ENCODE measurements at regions not wholly inside any gene's neighbourhood (a gene's known extent, or its start where the extent isn't known, plus 50 kb on each side); places are given as distances from the start of the nearest gene placed in this dataset.
"Not testable (repeated sequence)": the region's sequence is repeated elsewhere in the genome, so short reads cannot be mapped to it uniquely, and the experiment has no call there.

GRCh38 chr9:21626493-21626892, 144.4 kb upstream of the IFNE start:
- no peak for DNase-seq (ENCODE audit: low spot score)

GRCh38 chr9:21628954-21629353, 146.8 kb upstream of the IFNE start:
- H3K4me3 ChIP-seq; H3K27ac ChIP-seq; ATAC-seq (ENCODE audit: insufficient number of reproducible peaks, low FRiP score, low read depth); H3K27me3 ChIP-seq (replicated peaks; ENCODE audit: insufficient read depth); DNase-seq (ENCODE audit: low spot score); H3K4me1 ChIP-seq (ENCODE audit: control insufficient read depth in 1 of 2, low read depth in 2 of 2); H3K9me3 ChIP-seq; H3K36me3 ChIP-seq: not testable (repeated sequence)

More at GRCh38 chr9:21626493-21626892, 144.4 kb upstream of the IFNE start:
- Histone ChIP-seq H3K27ac (no peak overlapping the region), H3K4me3 (no peak overlapping the region), H3K27me3 (replicated peaks; ENCODE audit: insufficient read depth) (no peaks in the 10 kb centered on the region), H3K9me3 (no peaks in the 10 kb centered on the region), H3K36me3 (no peaks in the 10 kb centered on the region), H3K4me1 (ENCODE audit: control insufficient read depth in 1 of 2, low read depth in 2 of 2) (no peaks in the 10 kb centered on the region)
- TF ChIP-seq CTCF (IDR thresholded peaks at IDR 0.05), result no peak
- ATAC-seq (ENCODE audit: insufficient number of reproducible peaks, low FRiP score, low read depth), result no peak

- H3K36me3 ChIP-seq, result no peaks in the 10 kb centered on the region
- no peaks in the 10 kb centered on the region for H3K9me3 ChIP-seq
- no peak for DNase-seq (ENCODE audit: low spot score)
- H3K4me1 ChIP-seq (ENCODE audit: control insufficient read depth in 1 of 2, low read depth in 2 of 2), result no peaks in the 10 kb centered on the region
- no peak overlapping the region for H3K4me3 ChIP-seq
- no peaks in the 10 kb centered on the region for H3K27me3 ChIP-seq (replicated peaks; ENCODE audit: insufficient read depth)
- ATAC-seq (ENCODE audit: insufficient number of reproducible peaks, low FRiP score, low read depth), result no peak
- H3K27ac ChIP-seq, result no peak overlapping the region
- no peak for TF ChIP-seq CTCF (IDR thresholded peaks at IDR 0.05)
These were observed 152.8 kb upstream of the IFNE start for GRCh38 chr9:21634951-21635350.

- no peak for TF ChIP-seq CTCF (IDR thresholded peaks at IDR 0.05)
- DNase-seq (ENCODE audit: low spot score), result no peak
- no peak overlapping the region for H3K4me3 ChIP-seq
- no peaks in the 10 kb centered on the region for H3K36me3 ChIP-seq
- H3K9me3 ChIP-seq, result no peaks in the 10 kb centered on the region
- no peak for ATAC-seq (ENCODE audit: insufficient number of reproducible peaks, low FRiP score, low read depth)
- no peaks in the 10 kb centered on the region for H3K27me3 ChIP-seq (replicated peaks; ENCODE audit: insufficient read depth)
- H3K4me1 ChIP-seq (ENCODE audit: control insufficient read depth in 1 of 2, low read depth in 2 of 2), result no peaks in the 10 kb centered on the region
- H3K27ac ChIP-seq, result no peak overlapping the region
These were observed 156.0 kb upstream of the IFNE start for GRCh38 chr9:21638104-21638503.

GRCh38 chr9:21653091-21653490, 149.3 kb upstream of the MTAP start:
- Histone ChIP-seq H3K4me3 (no peak overlapping the region), H3K4me1 (ENCODE audit: control insufficient read depth in 1 of 2, low read depth in 2 of 2) (peaks cover 3 to 13% of the 10 kb centered on the region in 2 donors), H3K9me3 (no peaks in the 10 kb centered on the region), H3K36me3 (no peaks in the 10 kb centered on the region), H3K27ac (no peak overlapping the region), H3K27me3 (replicated peaks; ENCODE audit: insufficient read depth) (no peaks in the 10 kb centered on the region)
- ATAC-seq (ENCODE audit: insufficient number of reproducible peaks, low FRiP score, low read depth) (no peak), DNase-seq (ENCODE audit: low spot score) (no peak)
- no peak for TF ChIP-seq CTCF (IDR thresholded peaks at IDR 0.05)

- Histone ChIP-seq H3K36me3 (no peaks in the 10 kb centered on the region), H3K9me3 (no peaks in the 10 kb centered on the region), H3K4me1 (ENCODE audit: control insufficient read depth in 1 of 2, low read depth in 2 of 2) (peaks cover 3 to 13% of the 10 kb centered on the region in 2 donors), H3K4me3 (no peak overlapping the region), H3K27ac (no peak overlapping the region), H3K27me3 (replicated peaks; ENCODE audit: insufficient read depth) (no peaks in the 10 kb centered on the region)
- ATAC-seq (ENCODE audit: insufficient number of reproducible peaks, low FRiP score, low read depth) (no peak), DNase-seq (ENCODE audit: low spot score) (no peak)
- no peak for TF ChIP-seq CTCF (IDR thresholded peaks at IDR 0.05)
These were observed 148.8 kb upstream of the MTAP start for GRCh38 chr9:21653589-21653988.
